ENCODE measurements at regions not wholly inside any gene's neighbourhood (a gene's known extent, or its start where the extent isn't known, plus 50 kb on each side); places are given as distances from the start of the nearest gene placed in this dataset.

- H2AK5ac ChIP-seq (ENCODE audit: low read length), result peak overlapping the region; percentile 56
- no peaks in the 10 kb centered on the region for H3K27me3 ChIP-seq (ENCODE audit: insufficient read depth, low read length)
- H4K91ac ChIP-seq (ENCODE audit: low read depth, low read length), result peak overlapping the region; percentile 20
- no peak for DNase-seq
- no peaks in the 10 kb centered on the region for H3K79me2 ChIP-seq (ENCODE audit: control insufficient read depth, insufficient read depth, low read length, poor library complexity)
- peaks cover 27% of the 10 kb centered on the region for H3K79me1 ChIP-seq (ENCODE audit: low read length)
- peaks cover 24 to 39% of the 10 kb centered on the region in 2 experiments for H3K4me1 ChIP-seq (ENCODE audit: control insufficient read depth in 1 of 2, insufficient read depth in 2 of 2, low read length in 2 of 2)
- H3K18ac ChIP-seq (ENCODE audit: low read length), result peak overlapping the region; percentile 37
- H4K12ac ChIP-seq (ENCODE audit: low read depth, low read length), result no peak overlapping the region
- H3K23ac ChIP-seq (ENCODE audit: low read length), result no peak overlapping the region
- no peak overlapping the region for H4K8ac ChIP-seq (ENCODE audit: low read depth, low read length)
- peaks cover 2% of the 10 kb centered on the region for H3K9me3 ChIP-seq (ENCODE audit: insufficient read depth, low read depth, low read length)
- no peak overlapping the region for H3K27ac ChIP-seq (ENCODE audit: low read depth, low read length)
- H3K4ac ChIP-seq (ENCODE audit: low read depth, low read length), result no peak overlapping the region
- peak overlapping the region; percentile 67 for H2BK12ac ChIP-seq (ENCODE audit: low read length)
- no CpG with 5 or more reads among the region's 4 CpGs for WGBS (ENCODE audit: extremely low coverage, insufficient coverage, insufficient read length)
- no peak overlapping the region for H3K9ac ChIP-seq (ENCODE audit: low read length)
- peak overlapping the region; percentile 30 for H2BK120ac ChIP-seq (ENCODE audit: insufficient read depth, low read length, poor library complexity)
- H3K4me3 ChIP-seq (ENCODE audit: low read depth, low read length), result no peak overlapping the region
- H3K14ac ChIP-seq (ENCODE audit: low read length), result no peak overlapping the region
- H3K36me3 ChIP-seq (ENCODE audit: control insufficient read depth in 1 of 2, insufficient read depth in 2 of 2, low read length in 2 of 2), result no peaks in the 10 kb centered on the region
- no peak overlapping the region for H2BK5ac ChIP-seq (ENCODE audit: low read depth, low read length, poor library complexity)
- no peak overlapping the region for H2AFZ ChIP-seq (ENCODE audit: insufficient read depth, low read length, poor library complexity)
- no peak overlapping the region for H3K4me2 ChIP-seq (ENCODE audit: low read length)
Observed at GRCh38 chr2:217711188-217711587, 291.6 kb downstream of the TNS1 start.

- Histone ChIP-seq H3K79me2 (ENCODE audit: control insufficient read depth, insufficient read depth, low read length, poor library complexity) (no peaks in the 10 kb centered on the region), H3K14ac (ENCODE audit: low read length) (no peak overlapping the region), H2BK5ac (ENCODE audit: low read depth, low read length, poor library complexity) (no peak overlapping the region), H3K9me3 (ENCODE audit: insufficient read depth, low read depth, low read length) (peaks cover 2% of the 10 kb centered on the region), H2BK120ac (ENCODE audit: insufficient read depth, low read length, poor library complexity) (no peak overlapping the region), H3K23ac (ENCODE audit: low read length) (no peak overlapping the region), H2AK5ac (ENCODE audit: low read length) (no peak overlapping the region), H2AFZ (ENCODE audit: insufficient read depth, low read length, poor library complexity) (no peak overlapping the region), H2BK12ac (ENCODE audit: low read length) (peak overlapping the region; percentile 16), H3K4me2 (ENCODE audit: low read length) (no peak overlapping the region), H4K12ac (ENCODE audit: low read depth, low read length) (no peak overlapping the region), H3K4ac (ENCODE audit: low read depth, low read length) (no peak overlapping the region), H3K79me1 (ENCODE audit: low read length) (peaks cover 27% of the 10 kb centered on the region), H4K91ac (ENCODE audit: low read depth, low read length) (no peak overlapping the region), H3K36me3 (ENCODE audit: control insufficient read depth in 1 of 2, insufficient read depth in 2 of 2, low read length in 2 of 2) (no peaks in the 10 kb centered on the region), H3K4me1 (ENCODE audit: control insufficient read depth in 1 of 2, insufficient read depth in 2 of 2, low read length in 2 of 2) (peaks cover 26 to 39% of the 10 kb centered on the region in 2 experiments), H3K9ac (ENCODE audit: low read length) (no peak overlapping the region), H3K18ac (ENCODE audit: low read length) (no peak overlapping the region), H4K8ac (ENCODE audit: low read depth, low read length) (no peak overlapping the region), H3K27me3 (ENCODE audit: insufficient read depth, low read length) (no peaks in the 10 kb centered on the region), H3K27ac (ENCODE audit: low read depth, low read length) (no peak overlapping the region), H3K4me3 (ENCODE audit: low read depth, low read length) (no peak overlapping the region)
- DNase-seq, result peak in 1 of 2 donors; percentile 29
- WGBS (ENCODE audit: extremely low coverage, insufficient coverage, insufficient read length), result no CpG with 5 or more reads among the region's 1 CpG
Observed at GRCh38 chr2:217710211-217710765, 292.5 kb downstream of the TNS1 start.

- Histone ChIP-seq H3K9ac (ENCODE audit: low read length) (no peak overlapping the region), H2BK120ac (ENCODE audit: insufficient read depth, low read length, poor library complexity) (no peak overlapping the region), H3K4me1 (ENCODE audit: control insufficient read depth in 1 of 2, insufficient read depth in 2 of 2, low read length in 2 of 2) (peaks cover 24 to 37% of the 10 kb centered on the region in 2 experiments), H3K27ac (ENCODE audit: low read depth, low read length) (peak overlapping the region; percentile 6), H3K14ac (ENCODE audit: low read length) (peak overlapping the region; percentile 10), H4K8ac (ENCODE audit: low read depth, low read length) (no peak overlapping the region), H3K9me3 (ENCODE audit: insufficient read depth, low read depth, low read length) (peaks cover 2% of the 10 kb centered on the region), H3K4me3 (ENCODE audit: low read depth, low read length) (no peak overlapping the region), H3K23ac (ENCODE audit: low read length) (no peak overlapping the region), H3K18ac (ENCODE audit: low read length) (peak overlapping the region; percentile 2), H2BK5ac (ENCODE audit: low read depth, low read length, poor library complexity) (no peak overlapping the region), H3K79me2 (ENCODE audit: control insufficient read depth, insufficient read depth, low read length, poor library complexity) (no peaks in the 10 kb centered on the region), H4K91ac (ENCODE audit: low read depth, low read length) (peak overlapping the region; percentile 31), H3K27me3 (ENCODE audit: insufficient read depth, low read length) (no peaks in the 10 kb centered on the region), H3K79me1 (ENCODE audit: low read length) (peaks cover 27% of the 10 kb centered on the region), H4K12ac (ENCODE audit: low read depth, low read length) (no peak overlapping the region), H2BK12ac (ENCODE audit: low read length) (peak overlapping the region; percentile 74), H2AFZ (ENCODE audit: insufficient read depth, low read length, poor library complexity) (no peak overlapping the region), H2AK5ac (ENCODE audit: low read length) (peak overlapping the region; percentile 15), H3K36me3 (ENCODE audit: control insufficient read depth in 1 of 2, insufficient read depth in 2 of 2, low read length in 2 of 2) (no peaks in the 10 kb centered on the region), H3K4ac (ENCODE audit: low read depth, low read length) (no peak overlapping the region), H3K4me2 (ENCODE audit: low read length) (no peak overlapping the region)
- no CpG with 5 or more reads among the region's 3 CpGs for WGBS (ENCODE audit: extremely low coverage, insufficient coverage, insufficient read length)
- peak in 1 of 2 donors; percentile 59 for DNase-seq
Observed at GRCh38 chr2:217709478-217710210, 293.2 kb downstream of the TNS1 start.

- no peak overlapping the region for H3K14ac ChIP-seq (ENCODE audit: low read length)
- no peaks in the 10 kb centered on the region for H3K36me3 ChIP-seq (ENCODE audit: control insufficient read depth in 1 of 2, insufficient read depth in 2 of 2, low read length in 2 of 2)
- H4K8ac ChIP-seq (ENCODE audit: low read depth, low read length), result peak overlapping the region; percentile 50
- H2BK12ac ChIP-seq (ENCODE audit: low read length), result no peak overlapping the region
- H4K91ac ChIP-seq (ENCODE audit: low read depth, low read length), result peak overlapping the region; percentile 68
- no peak overlapping the region for H3K18ac ChIP-seq (ENCODE audit: low read length)
- H2AK5ac ChIP-seq (ENCODE audit: low read length), result no peak overlapping the region
- H4K12ac ChIP-seq (ENCODE audit: low read depth, low read length), result no peak overlapping the region
- peaks cover 14 to 24% of the 10 kb centered on the region in 2 experiments for H3K4me1 ChIP-seq (ENCODE audit: control insufficient read depth in 1 of 2, insufficient read depth in 2 of 2, low read length in 2 of 2)
- no peak overlapping the region for H2BK5ac ChIP-seq (ENCODE audit: low read depth, low read length, poor library complexity)
- no peaks in the 10 kb centered on the region for H3K79me2 ChIP-seq (ENCODE audit: control insufficient read depth, insufficient read depth, low read length, poor library complexity)
- no peak overlapping the region for H3K4me3 ChIP-seq (ENCODE audit: low read depth, low read length)
- H3K23ac ChIP-seq (ENCODE audit: low read length), result no peak overlapping the region
- H3K27ac ChIP-seq (ENCODE audit: low read depth, low read length), result no peak overlapping the region
- H3K27me3 ChIP-seq (ENCODE audit: insufficient read depth, low read length), result no peaks in the 10 kb centered on the region
- peaks cover 9% of the 10 kb centered on the region for H3K79me1 ChIP-seq (ENCODE audit: low read length)
- H2AFZ ChIP-seq (ENCODE audit: insufficient read depth, low read length, poor library complexity), result no peak overlapping the region
- no peak overlapping the region for H3K9ac ChIP-seq (ENCODE audit: low read length)
- WGBS (ENCODE audit: extremely low coverage, insufficient coverage, insufficient read length), result no CpG with 5 or more reads among the region's 4 CpGs
- no peak overlapping the region for H3K4me2 ChIP-seq (ENCODE audit: low read length)
- peak overlapping the region; percentile 67 for H2BK120ac ChIP-seq (ENCODE audit: insufficient read depth, low read length, poor library complexity)
- peaks cover 3% of the 10 kb centered on the region for H3K9me3 ChIP-seq (ENCODE audit: insufficient read depth, low read depth, low read length)
- peak; percentile 65 to 83 for DNase-seq
- H3K4ac ChIP-seq (ENCODE audit: low read depth, low read length), result no peak overlapping the region
Observed at GRCh38 chr2:217707131-217707611, 295.6 kb downstream of the TNS1 start.
